GM18519 (cell line): ENCODE measurements at regions not wholly inside any gene's neighbourhood (a gene's known extent, or its start where the extent isn't known, plus 50 kb on each side); places are given as distances from the start of the nearest gene placed in this dataset.

Experiments used
- ATAC-seq: cut with Tn5 transposase; IDR thresholded peaks from one replicate; pipeline ENCODE4 v1.9.1; 2021; ENCODE audit warnings: mild to moderate bottlenecking, moderate library complexity; ENCODE audit not compliant: unreplicated experiment, low FRiP score

- ATAC-seq, result no peak
Observed at GRCh38 chr11:134482865-134483264, 70.8 kb upstream of the B3GAT1 start.

DNA sequence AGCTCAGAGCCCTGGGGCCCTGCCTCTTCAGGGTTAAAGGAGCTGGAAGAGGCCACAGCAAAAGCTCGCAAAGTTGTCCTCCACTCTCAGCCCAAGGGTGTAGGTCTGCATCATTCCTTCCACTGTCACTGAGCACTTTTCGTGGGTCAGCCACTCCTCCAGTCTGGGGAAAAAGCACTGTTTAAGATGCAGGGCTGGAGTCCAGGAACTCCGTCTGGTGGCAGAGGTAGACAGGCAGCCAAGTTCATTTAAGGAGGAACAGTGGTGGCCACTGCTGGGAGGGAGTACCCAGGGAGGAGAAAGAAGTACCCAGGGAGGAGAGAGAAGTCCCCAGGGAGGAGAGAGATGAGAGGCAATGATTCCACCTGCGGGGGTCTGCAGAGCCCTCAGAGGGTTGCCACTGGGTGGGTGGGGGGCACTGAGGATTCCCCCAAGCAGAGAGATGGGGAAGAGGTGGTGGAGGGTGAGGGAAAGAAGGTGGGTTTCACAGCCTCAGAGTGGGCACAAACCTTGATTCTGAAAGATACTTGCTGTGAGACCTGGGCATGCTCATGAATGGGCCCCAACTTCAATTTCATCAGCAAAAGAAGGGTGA, 70.0 kb upstream of the B3GAT1 start:
- ATAC-seq, result no peak

- no peak for ATAC-seq
Observed at GRCh38 chr11:134481135-134481534, 69.1 kb upstream of the B3GAT1 start.

GRCh38 chr11:134480136-134480712, 68.2 kb upstream of the B3GAT1 start:
- no peak for ATAC-seq

DNA sequence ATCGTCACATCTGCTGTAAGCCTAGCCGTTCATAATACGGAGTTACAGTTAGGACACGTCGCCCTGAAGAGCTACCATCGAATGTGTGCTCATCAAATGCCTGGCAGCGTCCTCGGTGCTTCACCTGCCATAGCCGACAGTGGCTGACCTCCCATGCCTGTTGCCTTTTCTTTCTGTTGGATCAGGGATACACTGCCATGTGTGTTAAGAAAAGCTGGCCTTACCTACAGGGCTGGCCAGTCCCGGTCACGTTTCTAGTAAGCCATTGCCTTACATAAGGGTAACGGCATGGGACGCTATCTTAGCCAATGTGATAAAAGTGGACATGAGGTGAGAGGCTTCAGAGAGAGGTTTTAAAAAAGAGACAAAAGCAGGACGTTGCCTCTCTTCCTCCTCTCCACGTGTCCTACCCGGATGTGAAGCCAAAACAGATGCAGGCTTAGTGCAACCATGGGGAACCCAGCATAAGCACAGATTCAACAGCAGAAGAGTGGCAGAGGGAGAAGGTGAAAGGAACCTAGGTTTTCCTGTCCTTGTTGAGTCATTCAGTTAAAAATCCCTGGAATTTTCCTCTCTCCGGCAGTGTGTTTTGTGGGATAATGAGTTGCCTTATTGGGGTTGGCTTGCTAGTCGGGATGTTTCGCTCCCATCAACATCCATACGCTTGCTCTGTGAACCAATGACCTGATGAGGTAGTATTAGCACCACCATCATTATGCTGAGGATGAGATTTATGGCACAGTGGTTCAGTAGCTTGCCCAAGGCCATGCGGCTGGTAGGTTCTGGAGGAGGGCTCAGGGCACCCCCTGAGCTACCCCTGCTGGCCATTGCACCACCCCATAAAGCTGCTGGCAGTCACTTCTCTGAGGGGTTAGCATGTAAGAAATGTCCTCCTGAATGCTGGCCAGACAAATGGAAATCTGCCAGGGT, 67.4 kb upstream of the B3GAT1 start:
- no peak for ATAC-seq

DNA sequence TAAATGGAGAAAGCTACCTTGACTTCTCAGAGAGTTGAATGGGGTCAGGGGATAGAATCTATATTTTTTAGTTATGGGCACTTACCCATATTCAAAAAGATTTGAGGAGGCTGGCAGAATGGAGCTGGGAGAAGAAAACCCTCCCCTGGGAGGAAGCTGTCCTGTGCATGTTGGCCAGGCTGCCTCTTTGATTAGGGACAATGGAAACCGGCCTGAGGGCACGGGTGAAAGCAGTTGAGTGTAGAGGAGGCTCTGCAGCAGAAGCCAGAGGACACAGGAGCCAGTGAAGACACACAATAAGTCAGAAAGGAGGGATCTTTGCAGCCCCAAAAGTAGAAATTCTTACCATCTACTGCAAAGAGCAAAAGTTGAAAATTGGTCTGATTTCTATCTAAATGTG, 66.6 kb upstream of the B3GAT1 start:
- no peak for ATAC-seq

DNA sequence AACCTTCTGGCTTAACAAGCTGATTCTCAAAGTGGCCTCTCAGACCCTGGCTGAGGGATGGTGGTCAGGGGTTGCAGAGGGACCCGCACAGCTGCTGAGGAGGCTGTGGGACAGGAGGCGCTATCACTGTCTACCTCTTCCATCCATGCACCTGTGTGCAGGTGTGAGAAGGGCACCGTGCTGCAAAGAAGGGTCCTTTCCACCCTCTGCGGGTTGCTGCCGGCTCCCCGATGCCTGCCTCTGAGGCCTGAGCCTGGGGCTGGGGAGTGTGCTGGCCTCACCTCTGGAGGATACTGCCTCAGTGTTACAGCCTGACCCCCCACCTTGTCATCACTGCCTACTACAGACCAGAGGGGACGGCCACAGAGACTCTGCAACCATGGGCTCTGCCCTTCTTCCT, 66.1 kb upstream of the B3GAT1 start:
- no peak for ATAC-seq

DNA sequence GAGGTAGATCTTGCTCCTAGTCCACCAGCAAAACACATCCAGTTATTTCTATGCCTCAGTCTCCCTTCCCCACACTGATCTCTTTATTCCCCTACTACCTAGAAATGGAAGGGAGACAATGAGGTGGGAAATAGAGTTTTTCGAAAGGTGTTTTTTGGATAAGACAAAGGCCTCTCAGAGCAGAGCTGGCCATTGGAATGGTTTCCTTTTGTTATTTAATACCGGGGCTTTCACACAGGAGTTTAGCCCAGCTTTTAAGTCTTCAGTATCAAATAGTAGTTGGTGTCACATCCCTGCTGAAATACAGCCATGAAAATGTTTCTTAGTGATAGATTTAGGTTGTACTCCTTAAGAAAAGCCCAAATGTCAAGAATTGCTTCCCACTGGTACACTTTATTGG, 65.4 kb upstream of the B3GAT1 start:
- no peak for ATAC-seq

DNA sequence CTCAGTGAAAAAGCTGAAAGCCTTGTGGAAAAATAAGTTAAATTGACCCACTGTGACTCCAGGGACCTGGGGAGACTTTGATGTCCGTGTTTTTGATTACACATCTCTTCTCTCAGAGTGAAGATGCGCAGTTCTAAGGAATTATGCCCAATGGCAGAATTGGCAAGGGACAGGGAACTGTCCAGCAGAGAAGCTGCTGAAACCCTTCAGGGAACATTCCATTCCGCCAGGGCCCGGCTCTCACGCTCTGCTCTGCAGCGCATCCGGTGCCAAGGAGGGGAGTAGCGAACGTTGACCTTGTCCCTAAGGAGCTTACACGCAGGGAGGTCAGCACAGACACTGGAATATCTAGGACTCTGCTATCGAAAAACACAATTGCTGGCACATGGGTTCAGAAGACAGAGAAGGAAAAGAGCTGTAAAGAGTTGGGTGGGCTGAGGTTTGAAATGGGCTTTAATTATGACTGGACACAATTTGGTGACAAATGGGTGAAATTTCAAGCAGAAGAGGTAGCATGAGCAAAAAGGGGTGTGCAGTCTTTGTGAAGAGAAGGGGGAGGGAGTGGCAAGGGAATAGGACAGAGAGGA, 64.5 kb upstream of the B3GAT1 start:
- ATAC-seq, result no peak

GRCh38 chr11:134475951-134476350, 63.9 kb upstream of the B3GAT1 start:
- no peak for ATAC-seq

- no peak for ATAC-seq
Observed at GRCh38 chr11:134474942-134475341, 62.9 kb upstream of the B3GAT1 start.

DNA sequence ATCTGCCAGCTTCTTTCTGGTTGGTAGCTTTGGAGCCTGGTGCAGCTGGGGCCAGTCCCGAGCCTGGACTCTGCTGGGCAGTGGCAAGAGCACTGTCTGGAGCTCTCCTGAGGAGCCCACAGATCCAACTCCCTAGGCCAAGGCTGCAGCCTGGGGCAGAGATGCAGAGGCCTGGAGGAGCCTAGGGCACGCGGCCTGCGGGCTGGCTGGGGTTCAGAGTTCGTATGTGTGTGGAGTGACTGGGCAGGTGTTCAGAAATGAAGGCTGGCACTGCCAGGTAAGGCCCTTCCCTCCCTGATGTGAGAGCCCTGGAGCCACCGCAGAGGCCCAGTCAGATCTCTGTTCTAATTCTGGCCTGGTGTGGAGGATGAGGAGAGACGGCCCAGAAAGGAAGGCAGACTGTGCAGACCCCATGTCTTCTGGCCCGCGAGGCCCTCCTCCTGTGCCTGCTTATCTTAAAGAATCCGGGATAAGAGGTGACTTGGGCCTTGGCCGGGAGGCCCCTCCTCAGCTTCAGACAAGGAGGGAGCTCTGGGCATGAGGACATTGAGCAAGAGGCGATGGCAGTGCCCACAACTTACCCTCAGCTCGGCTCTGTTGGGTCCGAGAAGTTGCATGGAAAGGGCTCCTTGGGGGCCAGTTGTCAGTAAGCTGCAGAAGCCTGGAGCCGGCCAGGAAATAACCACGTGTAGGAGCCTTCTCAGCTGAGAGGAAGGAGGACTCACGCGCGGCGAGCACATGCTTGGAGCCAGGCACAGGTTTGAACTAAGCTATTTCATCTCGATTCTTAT, 62.2 kb upstream of the B3GAT1 start:
- no peak for ATAC-seq

DNA sequence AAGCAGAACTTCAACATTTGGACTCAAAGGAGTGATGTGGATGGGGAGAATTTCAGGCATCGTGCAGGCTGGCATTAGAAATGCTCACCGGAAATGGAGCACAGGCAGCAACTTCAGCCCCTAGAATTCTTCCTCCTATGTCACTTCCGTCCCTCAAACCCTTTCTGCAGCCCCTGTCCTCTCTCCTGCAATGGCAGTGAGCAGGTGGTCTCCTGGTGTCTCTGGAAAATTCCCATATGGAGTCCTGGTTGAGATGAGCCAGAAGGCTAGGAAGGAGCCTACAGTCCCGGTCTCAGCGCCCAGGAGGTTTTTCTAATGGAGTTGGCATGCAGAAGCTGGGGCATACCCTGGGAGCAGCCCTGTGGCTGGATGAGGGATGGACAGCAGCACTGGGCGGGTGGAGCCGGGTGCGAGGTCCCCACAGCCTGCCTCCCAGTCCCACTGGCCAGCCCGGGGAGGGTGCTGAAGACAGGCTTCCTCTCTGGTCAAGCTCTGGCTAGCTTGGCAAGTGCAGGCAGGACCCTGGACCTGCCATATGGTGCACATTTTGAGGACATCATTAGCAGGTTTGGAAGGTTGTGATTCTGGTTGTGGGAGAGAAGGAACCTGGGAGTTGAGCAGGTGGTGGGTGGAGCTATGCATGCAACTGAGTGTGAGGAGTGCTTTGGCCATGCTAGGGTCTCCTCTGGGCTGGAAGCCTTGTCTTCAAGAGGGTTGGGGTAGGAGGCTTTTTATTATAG, 59.8 kb upstream of the B3GAT1 start:
- ATAC-seq, result no peak

DNA sequence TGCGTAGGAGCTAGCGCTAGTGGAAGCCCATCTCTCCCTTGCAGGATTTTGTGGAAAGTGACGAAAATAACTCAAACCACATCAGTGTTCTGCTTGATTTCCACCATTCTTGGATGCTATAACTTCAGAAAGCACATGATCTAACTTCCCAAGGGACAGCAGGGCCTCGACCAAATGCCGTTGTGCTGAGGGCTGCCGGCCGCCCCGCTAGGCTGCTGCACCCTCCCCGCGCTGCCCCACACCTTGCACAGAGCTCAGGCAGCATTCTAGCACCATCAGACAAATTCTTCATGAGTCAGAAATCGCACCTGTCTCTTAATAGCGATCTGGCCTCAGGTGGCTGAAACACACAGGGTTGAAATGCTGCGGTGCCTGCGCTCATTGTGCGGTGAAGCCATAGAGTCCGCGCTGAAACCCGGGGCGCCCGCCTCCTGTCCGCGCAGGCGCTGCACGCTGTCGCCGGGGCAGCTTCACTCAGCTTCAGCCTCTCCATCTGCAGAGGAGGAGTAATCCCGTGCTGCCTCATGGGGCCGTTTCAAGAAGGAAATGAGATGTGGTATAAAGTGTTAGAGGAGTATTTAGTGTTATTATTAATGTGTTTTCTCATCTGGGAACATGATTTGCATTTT, 59.2 kb upstream of the B3GAT1 start:
- ATAC-seq, result no peak

- no peak for ATAC-seq
Observed at GRCh38 chr11:134470238-134470637, 58.2 kb upstream of the B3GAT1 start.

GRCh38 chr11:134469627-134470026, 57.6 kb upstream of the B3GAT1 start:
- no peak for ATAC-seq

DNA sequence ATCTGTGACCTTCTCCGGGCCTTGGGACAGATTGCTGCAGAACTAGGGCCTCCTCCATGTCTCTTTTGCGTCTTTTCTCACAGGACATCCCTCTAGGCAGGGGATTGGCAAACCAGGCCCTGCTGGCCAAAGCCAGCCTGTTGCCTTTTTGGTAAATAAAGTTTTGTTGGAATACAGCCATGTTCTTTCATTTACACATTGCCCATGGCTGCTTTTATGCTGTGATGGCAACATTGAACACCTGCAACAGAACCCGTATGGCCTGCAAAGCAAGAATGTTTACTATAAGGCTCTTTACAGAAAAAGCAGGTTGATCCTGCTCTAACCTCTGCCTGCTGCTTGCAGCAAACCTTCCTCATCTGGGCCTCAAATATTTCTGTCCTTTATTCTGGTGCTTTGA, 56.8 kb upstream of the B3GAT1 start:
- no peak for ATAC-seq

DNA sequence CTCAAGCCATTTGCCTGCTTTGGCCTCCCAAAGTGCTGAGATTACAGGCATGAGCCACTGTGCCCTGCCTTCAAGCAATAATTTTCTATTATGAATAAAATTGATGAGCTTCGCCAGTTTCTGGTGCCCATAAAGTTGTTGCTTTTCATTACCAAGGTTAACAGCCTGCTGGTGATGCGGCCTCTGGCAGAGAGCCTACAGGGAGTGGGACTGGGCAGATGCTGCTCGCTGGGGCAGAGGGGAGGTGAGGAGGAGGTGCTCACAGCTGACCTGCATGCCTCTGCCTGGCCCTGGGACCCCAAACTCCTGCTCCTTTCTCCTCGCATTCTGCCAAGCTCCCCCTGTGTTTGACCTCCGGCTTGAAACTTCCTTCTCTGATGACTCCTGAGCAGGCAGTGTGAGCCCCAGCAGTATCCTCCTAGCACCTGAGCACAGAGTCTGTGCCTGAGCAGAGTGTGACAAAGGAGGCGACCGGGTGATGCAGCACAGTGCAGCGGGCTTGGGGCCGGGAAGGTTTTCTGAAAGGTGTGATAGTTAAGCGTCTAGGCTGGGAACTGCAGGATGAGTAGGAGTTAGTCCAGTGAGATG, 56.1 kb upstream of the B3GAT1 start:
- ATAC-seq, result no peak
